ENCODE measurements at regions not wholly inside any gene's neighbourhood (a gene's known extent, or its start where the extent isn't known, plus 50 kb on each side); places are given as distances from the start of the nearest gene placed in this dataset.

- Histone ChIP-seq H3K36me3 (ENCODE audit: control insufficient read depth in 1 of 2, insufficient read depth in 2 of 2, low read length in 1 of 2) (no peaks in the 10 kb centered on the region), H3K4me3 (ENCODE audit: low read length in 2 of 2) (no peak overlapping the region), H3K27me3 (ENCODE audit: control insufficient read depth in 1 of 2, insufficient read depth in 2 of 2, low read length in 1 of 2) (no peaks in the 10 kb centered on the region), H3K9me3 (ENCODE audit: control insufficient read depth, low read length) (peaks cover 1% of the 10 kb centered on the region), H3K4me1 (ENCODE audit: control insufficient read depth in 1 of 2, insufficient read depth in 2 of 2, low read length in 2 of 2) (no peaks in the 10 kb centered on the region), H3K27ac (ENCODE audit: low read depth in 1 of 2, low read length in 2 of 2) (no peak overlapping the region)
- intact Hi-C loops (cut with DNase I) = no loop called here
- ATAC-seq (ENCODE audit: low FRiP score) = no peak
- no peak for DNase-seq
- WGBS, 2 donors = 84 to 88% methylated on average over 5 of the region's 5 CpGs
These were observed 131.2 kb downstream of the ZNF518B start for GRCh38 chr4:10326075-10326474.

DNA sequence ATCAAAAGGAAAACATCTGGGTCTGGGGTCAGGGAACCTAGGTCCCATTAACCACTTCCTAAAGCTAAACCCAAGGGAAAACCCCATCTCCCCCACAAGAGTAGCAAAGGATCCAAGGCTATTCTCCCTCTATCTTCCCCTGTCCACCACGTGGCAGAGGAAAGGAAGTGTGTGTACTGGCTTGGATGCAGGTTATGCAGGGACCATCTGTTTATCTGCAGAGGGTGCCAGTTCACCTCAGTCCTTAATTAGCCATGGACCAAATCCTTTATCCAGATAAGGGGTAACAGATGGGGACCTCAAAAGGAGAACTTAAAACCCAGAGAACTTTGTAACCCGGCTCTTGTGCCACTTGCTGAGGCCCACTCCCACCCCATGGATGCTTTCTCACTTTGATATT is 135.3 kb downstream of the ZNF518B start:
- Histone ChIP-seq H3K4me3 (ENCODE audit: low read length in 2 of 2) (no peak overlapping the region), H3K4me1 (ENCODE audit: control insufficient read depth in 1 of 2, insufficient read depth in 2 of 2, low read length in 2 of 2) (no peaks in the 10 kb centered on the region), H3K36me3 (ENCODE audit: control insufficient read depth in 1 of 2, insufficient read depth in 2 of 2, low read length in 1 of 2) (no peaks in the 10 kb centered on the region), H3K27ac (ENCODE audit: low read depth in 1 of 2, low read length in 2 of 2) (no peak overlapping the region), H3K27me3 (ENCODE audit: control insufficient read depth in 1 of 2, insufficient read depth in 2 of 2, low read length in 1 of 2) (no peaks in the 10 kb centered on the region), H3K9me3 (ENCODE audit: control insufficient read depth, low read length) (no peaks in the 10 kb centered on the region)
- DNase-seq (no peak), ATAC-seq (ENCODE audit: low FRiP score) (no peak)
- intact Hi-C loops (cut with DNase I) = no loop called here
- 31 to 38% methylated on average over 2 of the region's 2 CpGs for WGBS, 2 donors

- 64 to 71% methylated on average over 4 of the region's 4 CpGs for WGBS, 2 donors
- intact Hi-C loops (cut with DNase I) = no loop called here
- no peak for ATAC-seq (ENCODE audit: low FRiP score)
These were observed 137.1 kb downstream of the ZNF518B start for GRCh38 chr4:10320130-10320529.

DNA sequence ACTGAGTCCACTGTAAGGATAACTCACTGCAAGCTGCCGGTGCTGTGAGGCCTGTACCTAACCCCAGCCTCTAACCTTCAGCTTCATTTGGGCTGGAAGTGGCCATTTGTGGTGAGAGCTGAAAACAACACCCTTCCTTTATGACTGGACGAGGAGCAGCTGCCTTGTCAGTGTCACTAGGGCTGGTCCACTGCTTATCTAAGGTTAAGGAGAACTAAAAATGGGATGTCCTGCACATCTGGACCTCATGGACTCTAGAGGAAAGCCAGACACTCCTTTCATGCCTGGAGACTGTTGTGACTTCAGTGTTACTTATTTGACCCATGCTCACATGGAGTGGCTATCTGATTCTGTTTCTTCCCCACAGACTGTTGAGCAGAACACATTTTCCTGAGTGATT is 139.9 kb downstream of the ZNF518B start:
- ATAC-seq (ENCODE audit: low FRiP score) = no peak
- Histone ChIP-seq H3K4me3 (ENCODE audit: low read length in 2 of 2) (no peak overlapping the region), H3K27ac (ENCODE audit: low read depth in 1 of 2, low read length in 2 of 2) (no peak overlapping the region), H3K36me3 (ENCODE audit: control insufficient read depth in 1 of 2, insufficient read depth in 2 of 2, low read length in 1 of 2) (no peaks in the 10 kb centered on the region), H3K4me1 (ENCODE audit: control insufficient read depth in 1 of 2, insufficient read depth in 2 of 2, low read length in 2 of 2) (no peaks in the 10 kb centered on the region), H3K9me3 (ENCODE audit: control insufficient read depth, low read length) (no peaks in the 10 kb centered on the region), H3K27me3 (ENCODE audit: control insufficient read depth in 1 of 2, insufficient read depth in 2 of 2, low read length in 1 of 2) (no peaks in the 10 kb centered on the region)
- intact Hi-C loops (cut with DNase I) = no loop called here
- WGBS, 2 donors = 58 to 63% methylated on average over 2 of the region's 2 CpGs
- no peak for DNase-seq

More at GRCh38 chr4:10320130-10320529, 137.1 kb downstream of the ZNF518B start:
- no peak overlapping the region for H3K4me3 ChIP-seq (ENCODE audit: low read length in 2 of 2)
- H3K27ac ChIP-seq (ENCODE audit: low read depth in 1 of 2, low read length in 2 of 2) = no peak overlapping the region
- no peaks in the 10 kb centered on the region for H3K4me1 ChIP-seq (ENCODE audit: control insufficient read depth in 1 of 2, insufficient read depth in 2 of 2, low read length in 2 of 2)
- H3K9me3 ChIP-seq (ENCODE audit: control insufficient read depth, low read length) = no peaks in the 10 kb centered on the region
- DNase-seq = no peak
- H3K36me3 ChIP-seq (ENCODE audit: control insufficient read depth in 1 of 2, insufficient read depth in 2 of 2, low read length in 1 of 2) = no peaks in the 10 kb centered on the region
- H3K27me3 ChIP-seq (ENCODE audit: control insufficient read depth in 1 of 2, insufficient read depth in 2 of 2, low read length in 1 of 2) = no peaks in the 10 kb centered on the region

GRCh38 chr4:10316851-10317250 is 140.4 kb downstream of the ZNF518B start:
- ATAC-seq (ENCODE audit: low FRiP score) (no peak), DNase-seq (no peak)
- no peak overlapping the region for H3K27ac ChIP-seq (ENCODE audit: low read depth in 1 of 2, low read length in 2 of 2)
- H3K4me1 ChIP-seq (ENCODE audit: control insufficient read depth in 1 of 2, insufficient read depth in 2 of 2, low read length in 2 of 2) = no peaks in the 10 kb centered on the region
- WGBS, 2 donors = 78 to 81% methylated on average over 3 of the region's 3 CpGs
- H3K27me3 ChIP-seq (ENCODE audit: control insufficient read depth in 1 of 2, insufficient read depth in 2 of 2, low read length in 1 of 2) = no peaks in the 10 kb centered on the region
- H3K36me3 ChIP-seq (ENCODE audit: control insufficient read depth in 1 of 2, insufficient read depth in 2 of 2, low read length in 1 of 2) = no peaks in the 10 kb centered on the region
- intact Hi-C loops (cut with DNase I) = no loop called here
- H3K4me3 ChIP-seq (ENCODE audit: low read length in 2 of 2) = no peak overlapping the region
- no peaks in the 10 kb centered on the region for H3K9me3 ChIP-seq (ENCODE audit: control insufficient read depth, low read length)

- intact Hi-C loops (cut with DNase I) = no loop called here
- Histone ChIP-seq H3K9me3 (ENCODE audit: control insufficient read depth, low read length) (no peaks in the 10 kb centered on the region), H3K27ac (ENCODE audit: low read depth in 1 of 2, low read length in 2 of 2) (no peak overlapping the region), H3K27me3 (ENCODE audit: control insufficient read depth in 1 of 2, insufficient read depth in 2 of 2, low read length in 1 of 2) (no peaks in the 10 kb centered on the region), H3K36me3 (ENCODE audit: control insufficient read depth in 1 of 2, insufficient read depth in 2 of 2, low read length in 1 of 2) (no peaks in the 10 kb centered on the region), H3K4me1 (ENCODE audit: control insufficient read depth in 1 of 2, insufficient read depth in 2 of 2, low read length in 2 of 2) (no peaks in the 10 kb centered on the region), H3K4me3 (ENCODE audit: low read length in 2 of 2) (no peak overlapping the region)
- 71 to 74% methylated on average over 4 of the region's 4 CpGs for WGBS, 2 donors
- ATAC-seq (ENCODE audit: low FRiP score) (no peak), DNase-seq (no peak)
These were observed 141.6 kb downstream of the ZNF518B start for GRCh38 chr4:10315638-10316037.

- no peak overlapping the region for H3K4me3 ChIP-seq (ENCODE audit: low read length in 2 of 2)
- intact Hi-C loops (cut with DNase I) = no loop called here
- H3K4me1 ChIP-seq (ENCODE audit: control insufficient read depth in 1 of 2, insufficient read depth in 2 of 2, low read length in 2 of 2) = no peaks in the 10 kb centered on the region
- DNase-seq (no peak), ATAC-seq (ENCODE audit: low FRiP score) (no peak)
- H3K9me3 ChIP-seq (ENCODE audit: control insufficient read depth, low read length) = no peaks in the 10 kb centered on the region
- H3K27me3 ChIP-seq (ENCODE audit: control insufficient read depth in 1 of 2, insufficient read depth in 2 of 2, low read length in 1 of 2) = no peaks in the 10 kb centered on the region
- no peak overlapping the region for H3K27ac ChIP-seq (ENCODE audit: low read depth in 1 of 2, low read length in 2 of 2)
- 91 to 93% methylated on average over 3 of the region's 3 CpGs for WGBS, 2 donors
- no peaks in the 10 kb centered on the region for H3K36me3 ChIP-seq (ENCODE audit: control insufficient read depth in 1 of 2, insufficient read depth in 2 of 2, low read length in 1 of 2)
These were observed 144.7 kb downstream of the ZNF518B start for GRCh38 chr4:10312568-10312967.

DNA sequence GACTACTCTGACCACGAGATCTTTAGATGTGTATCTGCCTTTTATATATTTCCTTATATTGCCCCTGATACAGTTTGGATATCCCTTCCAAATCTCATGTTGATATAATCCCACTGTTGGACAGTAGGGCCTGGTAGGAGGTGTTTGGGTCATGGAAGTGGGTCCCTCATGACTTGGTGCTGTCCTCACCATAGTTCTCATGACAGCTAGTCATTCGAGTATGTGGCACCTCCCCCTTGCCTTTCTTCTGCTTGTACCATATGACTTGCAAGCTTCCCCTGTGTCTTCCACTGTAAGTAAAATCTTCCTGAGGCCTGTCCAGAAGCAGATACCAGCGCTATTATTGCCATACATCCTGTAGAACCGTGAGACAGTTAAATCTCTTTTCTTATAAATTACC is 145.3 kb downstream of the ZNF518B start:
- Histone ChIP-seq H3K4me1 (ENCODE audit: control insufficient read depth in 1 of 2, insufficient read depth in 2 of 2, low read length in 2 of 2) (no peaks in the 10 kb centered on the region), H3K27ac (ENCODE audit: low read depth in 1 of 2, low read length in 2 of 2) (no peak overlapping the region), H3K36me3 (ENCODE audit: control insufficient read depth in 1 of 2, insufficient read depth in 2 of 2, low read length in 1 of 2) (no peaks in the 10 kb centered on the region), H3K27me3 (ENCODE audit: control insufficient read depth in 1 of 2, insufficient read depth in 2 of 2, low read length in 1 of 2) (no peaks in the 10 kb centered on the region), H3K9me3 (ENCODE audit: control insufficient read depth, low read length) (no peaks in the 10 kb centered on the region), H3K4me3 (ENCODE audit: low read length in 2 of 2) (no peak overlapping the region)
- intact Hi-C loops (cut with DNase I) = no loop called here
- DNase-seq (no peak), ATAC-seq (ENCODE audit: low FRiP score) (no peak)
- WGBS, 2 donors = 75 to 77% methylated on average over 4 of the region's 4 CpGs

GRCh38 chr4:10305816-10306215 is 151.4 kb downstream of the ZNF518B start:
- intact Hi-C loops (cut with DNase I) = no loop called here
- Histone ChIP-seq H3K36me3 (ENCODE audit: control insufficient read depth in 1 of 2, insufficient read depth in 2 of 2, low read length in 1 of 2) (no peaks in the 10 kb centered on the region), H3K4me1 (ENCODE audit: control insufficient read depth in 1 of 2, insufficient read depth in 2 of 2, low read length in 2 of 2) (no peaks in the 10 kb centered on the region), H3K27me3 (ENCODE audit: control insufficient read depth in 1 of 2, insufficient read depth in 2 of 2, low read length in 1 of 2) (peaks cover 0 to 1% of the 10 kb centered on the region in 2 donors), H3K9me3 (ENCODE audit: control insufficient read depth, low read length) (peaks cover 1% of the 10 kb centered on the region), H3K27ac (ENCODE audit: low read depth in 1 of 2, low read length in 2 of 2) (no peak overlapping the region), H3K4me3 (ENCODE audit: low read length in 2 of 2) (no peak overlapping the region)
- DNase-seq (no peak), ATAC-seq (ENCODE audit: low FRiP score) (no peak)
